K562 (cell line): ENCODE measurements at regions not wholly inside any gene's neighbourhood (a gene's known extent, or its start where the extent isn't known, plus 50 kb on each side); places are given as distances from the start of the nearest gene placed in this dataset.

Experiments used
- ATAC-seq: fragments of 200-7000 bp; cut with Tn5 transposase; 3 replicates; pipeline ENCODE4 v1.9.1; 2020; ENCODE audit warnings: moderate library complexity
- BruUV-seq: library from RNA; stranded (reverse); fragments of 400-500 nt; replicated peaks from 2 replicates; lab custom pipeline; 2021; lab: Mats Ljungman, UMichigan
- CTCF ChIA-PET: fragments of 300-600 bp; formaldehyde crosslinking; extraction: SDS; loops from one replicate; lab custom pipeline; 2021; ENCODE audit warnings: low intra/inter-chr PET ratio; lab: Yijun Ruan, JAX
- POLR2A ChIA-PET: fragments of 300-600, 350-650 bp; sonication (Branson Sonifier 250); formaldehyde crosslinking; extraction: SDS; loops from one replicate; lab custom pipeline; 2021; ENCODE audit warnings: antibody characterized with exemption, inconsistent platforms; lab: Yijun Ruan, JAX
- DNase-seq, 4 experiments: peaks; one replicate each; pipeline versions ENCODE4 v3.0.0 to v3.0.0-alpha.2; 2011 to 2018; ENCODE audit warnings: low spot score in 3 of 4, mixed read lengths in 3 of 4; ENCODE audit errors: extremely low read depth in 1 of 4
- FAIRE-seq: peaks from 2 replicates; lab custom pipeline; 2011; peaks lifted over from hg19 to GRCh38; lab: Jason Lieb, UNC
- H2AFZ ChIP-seq: 2 replicates; pipeline ENCODE4 v1.6.0; 2011; ENCODE audit warnings: low read depth, low read length, control low read depth, inconsistent platforms
- H3K27ac ChIP-seq: fragments of 200-600 bp; 3 replicates; pipeline ENCODE4 v1.8.0; 2011; ENCODE audit warnings: low read depth, mild to moderate bottlenecking, control low read depth, inconsistent platforms, low read length, moderate library complexity, mixed read lengths; ENCODE audit errors: extremely low read depth
- H3K27me3 ChIP-seq, 2 experiments: fragments of 300-600 bp in 1 of 2; 2 replicates in 1 of 2; 3 replicates in 1 of 2; pipeline versions ENCODE4 v1.6.0 to v1.8.0; 2011; ENCODE audit warnings: inconsistent platforms in 2 of 2, low read length in 2 of 2, mild to moderate bottlenecking in 1 of 2, mixed read lengths in 1 of 2, moderate library complexity in 1 of 2; ENCODE audit not compliant: control insufficient read depth in 2 of 2, insufficient read depth in 2 of 2
- H3K36me3 ChIP-seq: fragments of 300-600 bp; 3 replicates; pipeline ENCODE4 v1.8.0; 2011; ENCODE audit warnings: mild to moderate bottlenecking, low read length, inconsistent platforms; ENCODE audit not compliant: control insufficient read depth, insufficient read depth
- H3K4me1 ChIP-seq, 2 experiments: fragments of 200-600 bp in 1 of 2; replicated peaks in 1 of 2; 2 replicates in 1 of 2; 3 replicates in 1 of 2; pipeline versions ENCODE4 v1.5.1 to v1.8.0; 2011; ENCODE audit warnings: inconsistent platforms in 2 of 2, low read length in 2 of 2, mild to moderate bottlenecking in 1 of 2, mixed read lengths in 1 of 2, moderate library complexity in 1 of 2; ENCODE audit not compliant: control insufficient read depth in 2 of 2, insufficient read depth in 2 of 2
- H3K4me2 ChIP-seq: 2 replicates; pipeline ENCODE4 v1.6.1; 2011; ENCODE audit warnings: low read length, control low read depth, inconsistent platforms, mixed read lengths; ENCODE audit not compliant: insufficient read depth
- H3K4me3 ChIP-seq: fragments of 200-600 bp; sonication (generic), shearing (Covaris generic); 2 replicates; pipeline ENCODE4 v1.5.1; 2016; ENCODE audit warnings: control low read depth, inconsistent platforms
- H3K79me2 ChIP-seq: fragments of 200-600 bp; 3 replicates; pipeline ENCODE4 v1.8.0; 2011; ENCODE audit warnings: low read length, inconsistent platforms; ENCODE audit not compliant: control insufficient read depth, insufficient read depth
- H3K9ac ChIP-seq, 2 experiments: 2 replicates each; pipeline versions ENCODE4 v1.6.0 to v1.6.1; 2011; ENCODE audit warnings: low read depth in 2 of 2, low read length in 2 of 2, control low read depth in 1 of 2, inconsistent platforms in 1 of 2, mild to moderate bottlenecking in 1 of 2, mixed read lengths in 1 of 2; ENCODE audit not compliant: insufficient read depth in 1 of 2
- H3K9me1 ChIP-seq: one replicate; pipeline ENCODE4 v1.6.0; 2011; ENCODE audit warnings: inconsistent platforms, mild to moderate bottlenecking, low read length, moderate library complexity; ENCODE audit not compliant: control insufficient read depth, insufficient read depth
- H3K9me3 ChIP-seq: replicated peaks from 2 replicates; pipeline ENCODE4 v1.5.1; 2011; ENCODE audit warnings: low read depth, low read length, inconsistent platforms; ENCODE audit not compliant: control insufficient read depth, insufficient read depth
- H4K20me1 ChIP-seq: replicated peaks from 2 replicates; pipeline ENCODE4 v1.6.1; 2011; ENCODE audit warnings: low read length, inconsistent platforms, mixed read lengths; ENCODE audit not compliant: control insufficient read depth, insufficient read depth
- CBX2 ChIP-seq: fragments of 200-600 bp; sonication (generic); IDR thresholded peaks from one replicate; pipeline ENCODE4 v1.6.1; 2012; ENCODE audit warnings: mild to moderate bottlenecking, low read length, inconsistent platforms; ENCODE audit not compliant: insufficient read depth, poor library complexity, severe bottlenecking
- CHD4 ChIP-seq: fragments of 200-600 bp; sonication (generic); IDR thresholded peaks from 3 replicates; pipeline ENCODE4 v1.6.1; 2012; ENCODE audit warnings: low read depth, mild to moderate bottlenecking, mixed read lengths, low read length, inconsistent platforms; ENCODE audit not compliant: insufficient read depth, insufficient replicate concordance, poor library complexity, severe bottlenecking
- E2F3 ChIP-seq: fragments of 250-450 bp; sonication (Bioruptor Pico); IDR thresholded peaks from 2 replicates; pipeline ENCODE4 v1.4.0; 2020; ENCODE audit warnings: mild to moderate bottlenecking
- SAP30 ChIP-seq: fragments of 200-600 bp; sonication (generic); IDR thresholded peaks from 2 replicates; pipeline ENCODE4 v1.6.1; 2012; ENCODE audit warnings: borderline replicate concordance, low read depth, mild to moderate bottlenecking, moderate library complexity, low read length, control low read depth, inconsistent platforms; ENCODE audit not compliant: insufficient read depth, poor library complexity, severe bottlenecking
- SMAD3 ChIP-seq: fragments of 450-650 bp; formaldehyde crosslinking; conservative IDR thresholded peaks from 2 replicates; pipeline ENCODE4 v1.4.0; 2020; ENCODE audit warnings: mild to moderate bottlenecking
- SRSF9 ChIP-seq: fragments of 200-400 bp; formaldehyde crosslinking; IDR thresholded peaks from 2 replicates; pipeline ENCODE4 v1.6.1; 2017; ENCODE audit warnings: low read depth, low read length, borderline replicate concordance
- WGBS: fragments of 100-300 bp; shearing (Covaris generic); methylation state at CpG from one replicate; pipeline ENCODE4 v1.1.6; 2016; ENCODE audit warnings: low coverage, mixed read lengths; ENCODE audit not compliant: insufficient coverage; ENCODE audit errors: missing lambda C conversion rate; 5-methylcytosine and 5-hydroxymethylcytosine counted together
- in situ Hi-C: fragments of 300-500 bp; cut with MboI; formaldehyde crosslinking; loops from 4 replicates; pipeline ENCODE4 v1.15.0; 2018; ENCODE audit warnings: inconsistent platforms, mixed read lengths
- intact Hi-C: fragments of 100-400 bp; cut with micrococcal nuclease; formaldehyde crosslinking; loops from 2 replicates; pipeline ENCODE4 v1.14.2; 2022
- TF ChIP-seq, protein P1 (sequence below): fragments of 250-450 bp; sonication (Bioruptor Pico); IDR thresholded peaks from 2 replicates; pipeline ENCODE4 v1.5.0; 2022; ENCODE audit warnings: mild to moderate bottlenecking
- TF ChIP-seq, protein P2 (sequence below), 2 experiments: fragments of 250-450 bp in 1 of 2; fragments of 450-650 bp in 1 of 2; sonication (Bioruptor Pico) in 1 of 2; IDR thresholded peaks; 2 replicates each; pipeline versions ENCODE4 v1.6.1 to v1.8.0; 2016 to 2021; ENCODE audit warnings: mild to moderate bottlenecking in 2 of 2, moderate library complexity in 2 of 2, missing compliant biosample characterization in 1 of 2, missing genetic modification characterization in 1 of 2

GRCh38 chr9:69981686-69982445, 61.8 kb upstream of the MAMDC2 start:
- WGBS: 0% methylated on average over 5 of the region's 6 CpGs

More at GRCh38 chr9:69981686-69982445, 61.8 kb upstream of the MAMDC2 start:
- Histone ChIP-seq H3K9ac (no peak overlapping the region), H3K9me1 (no peaks in the 10 kb centered on the region), H3K36me3 (no peaks in the 10 kb centered on the region), H3K79me2 (no peaks in the 10 kb centered on the region), H3K27ac (no peak overlapping the region), H3K27me3 (no peaks in the 10 kb centered on the region), H2AFZ (no peak overlapping the region), H3K4me3 (no peak overlapping the region), H4K20me1 (no peaks in the 10 kb centered on the region), H3K9me3 (no peaks in the 10 kb centered on the region), H3K4me1 (no peaks in the 10 kb centered on the region), H3K4me2 (no peak overlapping the region)
- ChIA-PET POLR2A (no interaction called here), CTCF (no interaction called here)
- FAIRE-seq (no peak), DNase-seq (no peak), ATAC-seq (no peak)
- BruUV-seq: no TSS peak
- intact Hi-C loops: no loop called here
- TF ChIP-seq CBX2 (no peak), SRSF9 (no peak), CHD4 (no peak), E2F3 (CRISPR knock-in tag) (no peak), SMAD3 (CRISPR knock-in tag) (no peak), SAP30 (no peak)
- TF ChIP-seq, protein P1, sequence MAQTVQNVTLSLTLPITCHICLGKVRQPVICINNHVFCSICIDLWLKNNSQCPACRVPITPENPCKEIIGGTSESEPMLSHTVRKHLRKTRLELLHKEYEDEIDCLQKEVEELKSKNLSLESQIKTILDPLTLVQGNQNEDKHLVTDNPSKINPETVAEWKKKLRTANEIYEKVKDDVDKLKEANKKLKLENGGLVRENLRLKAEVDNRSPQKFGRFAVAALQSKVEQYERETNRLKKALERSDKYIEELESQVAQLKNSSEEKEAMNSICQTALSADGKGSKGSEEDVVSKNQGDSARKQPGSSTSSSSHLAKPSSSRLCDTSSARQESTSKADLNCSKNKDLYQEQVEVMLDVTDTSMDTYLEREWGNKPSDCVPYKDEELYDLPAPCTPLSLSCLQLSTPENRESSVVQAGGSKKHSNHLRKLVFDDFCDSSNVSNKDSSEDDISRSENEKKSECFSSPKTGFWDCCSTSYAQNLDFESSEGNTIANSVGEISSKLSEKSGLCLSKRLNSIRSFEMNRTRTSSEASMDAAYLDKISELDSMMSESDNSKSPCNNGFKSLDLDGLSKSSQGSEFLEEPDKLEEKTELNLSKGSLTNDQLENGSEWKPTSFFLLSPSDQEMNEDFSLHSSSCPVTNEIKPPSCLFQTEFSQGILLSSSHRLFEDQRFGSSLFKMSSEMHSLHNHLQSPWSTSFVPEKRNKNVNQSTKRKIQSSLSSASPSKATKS (CRISPR knock-in tag): no peak
- TF ChIP-seq, protein P2, sequence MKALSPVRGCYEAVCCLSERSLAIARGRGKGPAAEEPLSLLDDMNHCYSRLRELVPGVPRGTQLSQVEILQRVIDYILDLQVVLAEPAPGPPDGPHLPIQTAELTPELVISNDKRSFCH (CRISPR knock-in tag; IDR thresholded peaks at IDR 0.05): no peak
- TF ChIP-seq, protein P2 (tag; IDR thresholded peaks at IDR 0.05): no peak
- in situ Hi-C loops: no loop called here
